GM12892 (cell line): ENCODE measurements at regions not wholly inside any gene's neighbourhood (a gene's known extent, or its start where the extent isn't known, plus 50 kb on each side); places are given as distances from the start of the nearest gene placed in this dataset.

ENCODE experiments used
- DNase-seq: peaks from one replicate; pipeline ENCODE4 v3.0.0; 2011; ENCODE audit not compliant: insufficient read length
- FAIRE-seq: peaks from 2 replicates; lab custom pipeline; 2011; peaks lifted over from hg19 to GRCh38; lab: Jason Lieb, UNC
- POLR2A ChIP-seq: IDR thresholded peaks from 2 replicates; pipeline ENCODE4 v1.6.1; 2011; ENCODE audit warnings: low read depth, low read length, control low read depth
- POLR2AphosphoS5 ChIP-seq: IDR thresholded peaks from 2 replicates; pipeline ENCODE4 v1.6.1; 2011; ENCODE audit warnings: low read depth, low read length, control low read depth
- TAF1 ChIP-seq: IDR thresholded peaks from 2 replicates; pipeline ENCODE4 v1.6.1; 2011; ENCODE audit warnings: low read depth, mild to moderate bottlenecking, control low read depth, low read length, borderline replicate concordance

- no peak for FAIRE-seq
- TF ChIP-seq POLR2A: no peak
- TF ChIP-seq POLR2AphosphoS5: no peak
- TF ChIP-seq TAF1: no peak
- DNase-seq: no peak
These were observed 89.7 kb upstream of the TOP3B start for GRCh38 chr22:22072169-22072836.

- no peak for DNase-seq
- FAIRE-seq: no peak
- no peak for TF ChIP-seq POLR2AphosphoS5
- TF ChIP-seq TAF1: no peak
- no peak for TF ChIP-seq POLR2A
These were observed 88.9 kb upstream of the TOP3B start for GRCh38 chr22:22071455-22071854.

DNA sequence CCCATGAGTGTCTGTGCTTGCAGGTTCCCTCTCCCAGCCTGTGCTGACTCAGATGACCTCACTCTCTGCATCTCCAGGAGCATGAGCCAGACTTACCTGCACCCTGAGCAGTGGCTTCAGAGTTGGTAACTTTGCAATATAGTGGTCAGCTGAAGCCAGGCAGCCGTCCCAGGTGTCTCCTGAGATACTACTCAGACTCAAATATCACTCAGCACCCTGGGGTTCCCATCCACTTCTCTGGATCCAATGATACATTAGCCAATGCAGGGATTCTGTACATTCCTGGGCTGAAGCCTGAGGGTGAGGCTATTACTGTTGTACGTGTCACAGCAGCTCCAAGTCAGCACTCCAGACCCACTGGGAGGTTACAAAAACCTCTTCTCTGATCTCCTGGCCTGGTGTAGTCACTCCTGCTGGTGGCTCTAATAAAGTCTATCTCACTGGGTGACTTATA lies 87.8 kb upstream of the TOP3B start:
- DNase-seq (no peak), FAIRE-seq (peak; percentile 14)

GRCh38 chr22:22069450-22070370 lies 87.1 kb upstream of the TOP3B start:
- FAIRE-seq: peak; percentile 78
- DNase-seq: no peak
- TF ChIP-seq POLR2A (no peak), TAF1 (no peak), POLR2AphosphoS5 (no peak)

More for the DNA sequence above, 87.8 kb upstream of the TOP3B start:
- no peak for TF ChIP-seq TAF1
- no peak for TF ChIP-seq POLR2AphosphoS5
- no peak for TF ChIP-seq POLR2A

- TF ChIP-seq POLR2A (no peak), POLR2AphosphoS5 (no peak), TAF1 (no peak)
- peak; percentile 70 for FAIRE-seq
- DNase-seq: no peak
These were observed 86.1 kb upstream of the TOP3B start for GRCh38 chr22:22068657-22069056.

GRCh38 chr22:22068025-22068424 lies 85.4 kb upstream of the TOP3B start:
- TF ChIP-seq POLR2A: no peak
- TF ChIP-seq POLR2AphosphoS5: no peak
- no peak for TF ChIP-seq TAF1
- no peak for DNase-seq
- no peak for FAIRE-seq

- TF ChIP-seq TAF1 (no peak), POLR2AphosphoS5 (no peak), POLR2A (no peak)
- FAIRE-seq (no peak), DNase-seq (no peak)
These were observed 84.6 kb upstream of the TOP3B start for GRCh38 chr22:22067192-22067591.

DNA sequence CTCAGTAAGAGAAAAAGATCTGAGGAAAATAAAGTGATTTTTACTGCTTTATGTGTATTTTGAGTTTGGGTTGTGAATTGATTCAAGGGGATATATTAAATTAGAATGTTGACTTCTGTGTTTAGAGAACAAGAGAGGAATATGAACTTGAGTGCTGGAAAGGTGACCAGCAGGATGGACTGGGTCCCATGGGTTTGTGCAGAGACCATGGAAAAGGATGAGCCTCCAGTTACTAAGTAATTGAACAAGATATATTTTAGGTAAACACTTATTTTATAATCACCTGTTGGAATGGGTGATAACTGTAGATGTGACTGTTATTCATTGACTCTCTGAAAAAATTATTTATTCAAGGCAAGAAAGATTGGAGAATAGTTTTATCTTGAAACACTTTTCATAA lies 82.0 kb upstream of the TOP3B start:
- DNase-seq: no peak
- TF ChIP-seq POLR2A (no peak), POLR2AphosphoS5 (no peak), TAF1 (no peak)
- FAIRE-seq: no peak

GRCh38 chr22:22062306-22062793 lies 79.8 kb upstream of the TOP3B start:
- no peak for DNase-seq
- no peak for TF ChIP-seq POLR2A
- no peak for TF ChIP-seq POLR2AphosphoS5
- TF ChIP-seq TAF1: no peak
- FAIRE-seq: no peak

- no peak for DNase-seq
- FAIRE-seq: no peak
- TF ChIP-seq POLR2AphosphoS5 (no peak), TAF1 (no peak), POLR2A (no peak)
These were observed 78.8 kb upstream of the TOP3B start for GRCh38 chr22:22061085-22062077.
